ENCODE measurements at regions not wholly inside any gene's neighbourhood (a gene's known extent, or its start where the extent isn't known, plus 50 kb on each side); places are given as distances from the start of the nearest gene placed in this dataset.

- TF ChIP-seq EZH2 (IDR thresholded peaks at IDR 0.05; ENCODE audit: borderline replicate concordance, low read length) = no peak
- TF ChIP-seq, protein P1, sequence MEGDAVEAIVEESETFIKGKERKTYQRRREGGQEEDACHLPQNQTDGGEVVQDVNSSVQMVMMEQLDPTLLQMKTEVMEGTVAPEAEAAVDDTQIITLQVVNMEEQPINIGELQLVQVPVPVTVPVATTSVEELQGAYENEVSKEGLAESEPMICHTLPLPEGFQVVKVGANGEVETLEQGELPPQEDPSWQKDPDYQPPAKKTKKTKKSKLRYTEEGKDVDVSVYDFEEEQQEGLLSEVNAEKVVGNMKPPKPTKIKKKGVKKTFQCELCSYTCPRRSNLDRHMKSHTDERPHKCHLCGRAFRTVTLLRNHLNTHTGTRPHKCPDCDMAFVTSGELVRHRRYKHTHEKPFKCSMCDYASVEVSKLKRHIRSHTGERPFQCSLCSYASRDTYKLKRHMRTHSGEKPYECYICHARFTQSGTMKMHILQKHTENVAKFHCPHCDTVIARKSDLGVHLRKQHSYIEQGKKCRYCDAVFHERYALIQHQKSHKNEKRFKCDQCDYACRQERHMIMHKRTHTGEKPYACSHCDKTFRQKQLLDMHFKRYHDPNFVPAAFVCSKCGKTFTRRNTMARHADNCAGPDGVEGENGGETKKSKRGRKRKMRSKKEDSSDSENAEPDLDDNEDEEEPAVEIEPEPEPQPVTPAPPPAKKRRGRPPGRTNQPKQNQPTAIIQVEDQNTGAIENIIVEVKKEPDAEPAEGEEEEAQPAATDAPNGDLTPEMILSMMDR (conservative IDR thresholded peaks at IDR 0.05 in 1 of 2, IDR thresholded peaks at IDR 0.05 in 1 of 2; ENCODE audit: extremely low read depth in 1 of 2, insufficient read depth in 1 of 2, low read depth in 1 of 2, low read length in 2 of 2) = no peak
These were observed 437.5 kb downstream of the BTBD3 start for GRCh38 chr20:12355185-12355584.
